ENCODE measurements at regions not wholly inside any gene's neighbourhood (a gene's known extent, or its start where the extent isn't known, plus 50 kb on each side); places are given as distances from the start of the nearest gene placed in this dataset.

GRCh38 chr5:133698259-133698554 is 85.9 kb upstream of the FSTL4 start:
- H3K27me3 ChIP-seq (replicated peaks; ENCODE audit: insufficient read depth) = no peaks in the 10 kb centered on the region
- no peaks in the 10 kb centered on the region for H3K36me3 ChIP-seq
- intact Hi-C loops (cut with DNase I) = no loop called here
- no peaks in the 10 kb centered on the region for H3K9me3 ChIP-seq
- 96% methylated on average over 3 of the region's 3 CpGs for WGBS
- no peak for DNase-seq (ENCODE audit: low spot score)
- H3K4me1 ChIP-seq (replicated peaks) = no peaks in the 10 kb centered on the region
- TF ChIP-seq POLR2AphosphoS5 (IDR thresholded peaks at IDR 0.05) = no peak
- no peak for TF ChIP-seq POLR2A (IDR thresholded peaks at IDR 0.05)
- no peak for TF ChIP-seq CTCF (IDR thresholded peaks at IDR 0.05)
- no peak overlapping the region for H3K4me3 ChIP-seq
- H3K27ac ChIP-seq = no peak overlapping the region

DNA sequence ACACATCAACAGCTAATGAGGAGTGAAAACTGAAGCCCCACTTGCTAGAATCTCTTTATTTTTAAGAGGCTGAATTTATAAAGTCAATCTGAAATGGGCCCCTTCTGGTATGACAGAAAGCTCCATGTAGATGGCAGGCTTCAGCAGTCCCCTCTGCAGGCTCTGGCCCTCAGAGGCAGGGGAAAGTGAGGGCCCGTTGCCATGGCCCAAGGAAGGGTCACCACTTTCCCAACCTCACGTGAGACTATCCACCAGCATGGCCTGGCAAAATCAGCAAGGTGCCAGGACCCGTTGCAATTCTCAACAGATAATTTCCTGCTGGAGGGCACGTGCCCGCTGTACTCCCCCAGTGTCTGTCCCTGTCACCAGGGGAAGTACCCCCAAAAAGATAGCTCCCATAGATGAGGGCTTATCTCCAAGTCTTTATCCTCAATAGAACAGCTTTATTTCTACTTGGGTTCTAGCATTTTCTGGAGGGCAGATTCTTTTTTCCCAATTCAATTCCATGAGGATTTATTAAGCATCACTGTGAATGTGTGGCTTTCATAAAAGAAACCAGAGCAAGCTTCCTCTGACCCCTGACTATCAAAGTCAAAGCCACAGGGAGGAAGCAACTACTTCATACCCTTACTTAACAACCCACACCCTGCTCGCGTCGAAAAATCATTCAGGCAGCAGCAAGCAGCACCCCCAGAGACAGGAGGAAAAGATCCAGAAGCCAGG is 85.4 kb upstream of the FSTL4 start:
- Histone ChIP-seq H3K36me3 (no peaks in the 10 kb centered on the region), H3K4me1 (replicated peaks) (no peaks in the 10 kb centered on the region), H3K27me3 (replicated peaks; ENCODE audit: insufficient read depth) (no peaks in the 10 kb centered on the region), H3K9me3 (no peaks in the 10 kb centered on the region), H3K4me3 (no peak overlapping the region), H3K27ac (no peak overlapping the region)
- TF ChIP-seq CTCF (IDR thresholded peaks at IDR 0.05) (no peak), POLR2AphosphoS5 (IDR thresholded peaks at IDR 0.05) (no peak)
- DNase-seq (ENCODE audit: low spot score) = no peak
- WGBS = 78% methylated on average over 8 of the region's 8 CpGs
- intact Hi-C loops (cut with DNase I) = no loop called here

DNA sequence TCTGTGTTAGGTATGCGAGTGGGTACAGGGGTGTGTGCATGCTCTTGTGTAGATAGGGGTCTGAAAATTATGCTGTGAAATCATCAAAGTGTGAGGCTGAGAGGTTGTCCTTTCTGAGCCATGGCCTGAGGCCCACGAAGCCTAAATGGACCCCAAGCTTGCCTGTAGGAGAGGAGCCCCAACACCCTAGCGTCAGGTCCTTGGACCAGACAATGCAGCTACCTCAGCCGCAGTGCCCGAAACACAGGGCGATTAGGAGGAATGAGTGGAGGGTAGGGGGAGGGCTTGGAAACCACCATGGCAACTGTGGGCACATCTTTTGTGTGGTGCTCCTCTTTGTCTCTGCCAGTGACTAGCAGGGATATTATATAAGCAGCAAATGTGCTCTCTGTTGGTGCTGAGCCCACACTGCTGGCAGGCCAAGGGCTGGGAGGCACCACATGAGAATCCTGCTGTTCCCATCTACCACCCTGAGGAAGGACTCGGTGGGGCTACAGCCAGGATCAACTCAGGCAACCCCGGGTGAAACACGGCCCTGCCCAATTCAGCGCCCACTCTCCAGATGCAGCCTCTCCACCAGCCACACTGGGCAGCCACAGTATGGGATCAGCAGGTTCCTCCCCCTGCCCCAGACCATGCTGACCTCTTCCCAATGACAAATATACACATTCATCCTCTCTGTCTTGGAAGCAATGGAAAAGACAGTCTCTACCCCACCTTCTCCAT is 84.6 kb upstream of the FSTL4 start:
- Histone ChIP-seq H3K27me3 (replicated peaks; ENCODE audit: insufficient read depth) (no peaks in the 10 kb centered on the region), H3K9me3 (no peaks in the 10 kb centered on the region), H3K27ac (no peak overlapping the region), H3K36me3 (no peaks in the 10 kb centered on the region), H3K4me1 (replicated peaks) (no peaks in the 10 kb centered on the region), H3K4me3 (no peak overlapping the region)
- DNase-seq (ENCODE audit: low spot score) = no peak
- 97% methylated on average over 8 of the region's 10 CpGs for WGBS
- intact Hi-C loops (cut with DNase I) = no loop called here
- no peak for TF ChIP-seq CTCF (IDR thresholded peaks at IDR 0.05)
- TF ChIP-seq POLR2A (IDR thresholded peaks at IDR 0.05) = no peak
- TF ChIP-seq POLR2AphosphoS5 (IDR thresholded peaks at IDR 0.05) = no peak

DNA sequence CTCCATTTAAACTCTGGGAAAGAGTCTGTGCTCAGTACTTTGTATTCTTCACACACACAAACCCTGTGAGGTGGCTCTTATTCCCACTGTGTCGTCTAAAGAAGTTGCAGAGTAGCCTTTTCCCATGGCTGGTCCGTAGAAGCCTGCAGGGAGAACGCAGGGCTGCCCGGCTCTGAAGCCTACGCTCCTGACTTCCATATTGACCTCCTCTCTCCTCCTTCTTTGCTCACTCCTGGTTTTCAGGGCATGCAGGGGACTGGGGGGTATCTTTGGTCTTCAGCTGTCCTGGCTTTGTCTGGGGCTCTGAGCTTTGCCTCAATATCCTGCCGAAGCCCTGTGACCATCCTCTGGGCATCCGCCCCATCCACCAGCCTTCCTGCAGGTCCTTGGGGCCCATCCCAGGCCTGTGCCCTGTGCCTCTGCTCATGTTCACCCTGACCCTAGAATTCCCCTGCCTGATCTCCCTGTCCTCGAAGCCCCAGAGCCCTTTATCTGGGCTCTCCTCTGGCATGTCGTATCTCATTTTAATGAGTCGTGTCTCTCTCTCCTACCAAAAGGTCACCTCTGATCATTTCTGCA is 83.8 kb upstream of the FSTL4 start:
- no peaks in the 10 kb centered on the region for H3K27me3 ChIP-seq (replicated peaks; ENCODE audit: insufficient read depth)
- H3K36me3 ChIP-seq = no peaks in the 10 kb centered on the region
- intact Hi-C loops (cut with DNase I) = no loop called here
- 90% methylated on average over 10 of the region's 10 CpGs for WGBS
- H3K4me1 ChIP-seq (replicated peaks) = no peaks in the 10 kb centered on the region
- no peak for TF ChIP-seq POLR2AphosphoS5 (IDR thresholded peaks at IDR 0.05)
- TF ChIP-seq CTCF (IDR thresholded peaks at IDR 0.05) = no peak
- TF ChIP-seq POLR2A (IDR thresholded peaks at IDR 0.05) = no peak
- no peaks in the 10 kb centered on the region for H3K9me3 ChIP-seq
- no peak for DNase-seq (ENCODE audit: low spot score)
- no peak overlapping the region for H3K4me3 ChIP-seq
- no peak overlapping the region for H3K27ac ChIP-seq

Measured in prostate gland (tissue), 2 donors.